SHP77 (cell line): ENCODE measurements at regions not wholly inside any gene's neighbourhood (a gene's known extent, or its start where the extent isn't known, plus 50 kb on each side); places are given as distances from the start of the nearest gene placed in this dataset.

Source experiments
- DNase-seq, 2 experiments: peaks; one replicate each; lab custom pipeline; 2025; lab: John Stamatoyannopoulos, UW

DNA sequence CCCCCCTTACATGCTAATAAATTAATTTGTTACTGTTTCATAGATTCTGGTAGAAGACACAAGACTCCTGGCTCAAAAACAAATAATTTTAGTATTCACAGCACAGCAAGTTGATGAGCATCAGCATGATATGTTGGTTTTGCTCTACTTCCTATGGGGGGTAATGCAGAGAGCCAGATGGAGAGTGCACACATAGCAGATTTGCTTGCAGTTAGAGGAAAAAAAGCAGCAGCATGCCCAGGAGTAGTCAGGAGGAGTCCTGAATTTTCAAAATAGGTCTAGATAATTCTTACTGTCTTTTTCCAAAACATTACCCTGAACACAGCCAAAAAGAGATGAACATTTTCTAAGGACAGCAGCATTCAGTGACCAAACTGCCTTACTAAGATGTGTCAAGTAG, 261.3 kb downstream of the COX7C start:
- no peak for DNase-seq

DNA sequence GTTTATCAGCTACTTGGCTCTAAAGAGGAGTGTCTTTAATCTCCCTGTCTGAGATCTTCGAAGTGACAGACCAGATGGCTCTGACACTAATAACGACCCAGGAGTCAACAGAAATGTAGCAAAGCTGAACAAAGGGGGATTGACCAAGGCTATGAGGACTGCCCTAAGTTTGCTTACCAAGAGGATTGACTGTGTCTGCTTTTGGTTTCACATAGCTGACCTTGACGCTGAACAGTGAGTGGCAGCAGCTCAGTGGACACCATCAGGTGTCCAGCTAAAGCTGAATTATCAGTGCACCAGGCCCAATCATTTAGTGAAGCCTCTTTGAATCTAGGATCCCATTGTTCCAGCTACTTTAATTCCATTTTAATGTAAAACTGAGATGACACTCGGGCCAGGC, 262.6 kb downstream of the COX7C start:
- DNase-seq = no peak

DNA sequence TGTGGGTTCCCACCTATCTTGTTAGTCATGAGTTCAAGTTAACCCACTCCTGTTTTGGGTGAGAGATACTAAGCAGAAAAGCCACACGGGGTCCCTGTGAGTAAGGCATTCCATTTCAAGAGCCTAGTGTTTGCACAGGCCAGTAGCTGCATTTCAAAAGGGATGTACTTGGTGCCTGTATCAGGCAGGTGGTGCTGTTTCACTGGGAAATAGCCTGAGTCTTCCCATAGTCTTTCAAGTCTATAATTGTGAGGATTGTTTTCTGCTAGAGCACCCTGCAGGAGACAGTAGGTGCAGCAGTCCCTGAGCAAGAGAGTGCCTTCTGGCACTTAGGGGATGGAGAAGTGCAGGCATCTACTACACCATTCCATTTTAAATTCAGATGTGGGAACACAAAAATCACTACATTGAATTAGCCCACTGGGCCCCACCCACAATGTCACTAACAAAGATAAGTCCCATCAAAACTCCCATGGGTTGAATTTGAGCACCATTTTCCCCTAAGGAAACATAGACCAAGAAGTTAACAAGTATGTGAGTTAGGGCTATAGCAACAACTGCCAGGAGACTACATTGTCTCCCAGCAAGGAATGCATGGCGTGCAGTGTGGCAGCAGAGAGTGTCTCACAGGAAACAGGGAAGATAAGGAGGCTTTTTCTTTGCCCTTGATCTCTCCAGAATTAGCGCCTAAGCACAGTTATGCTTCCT, 263.2 kb downstream of the COX7C start:
- peak; percentile 56 to 73 for DNase-seq

DNA sequence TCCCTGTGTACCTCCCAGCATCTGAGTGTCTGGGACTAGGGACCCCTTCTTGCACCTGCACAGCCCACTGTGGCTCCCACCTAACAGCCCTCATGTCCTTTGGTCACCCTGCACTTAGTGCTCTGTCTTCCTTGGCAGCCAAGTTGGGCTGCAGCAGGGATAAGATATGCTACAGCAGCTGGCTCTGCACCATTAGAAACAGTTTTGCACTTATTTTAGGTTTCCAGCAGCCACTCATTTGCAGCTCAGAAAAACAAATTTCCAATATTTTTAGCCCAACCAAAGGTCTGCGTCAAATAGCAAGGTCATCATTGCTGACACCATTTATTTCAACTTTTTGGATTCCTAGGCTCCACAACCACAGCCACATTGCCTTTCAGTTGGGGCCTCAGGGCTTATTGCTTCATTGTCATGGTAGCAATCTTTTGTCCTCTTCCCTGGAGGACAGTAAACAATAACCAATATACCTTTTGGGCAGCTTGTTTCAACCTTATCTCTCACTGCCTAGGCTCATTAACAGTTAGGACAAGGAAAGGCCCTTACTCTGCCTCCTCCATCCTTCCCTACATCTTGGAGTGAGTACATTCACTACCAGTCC, 263.9 kb downstream of the COX7C start:
- DNase-seq = no peak

DNA sequence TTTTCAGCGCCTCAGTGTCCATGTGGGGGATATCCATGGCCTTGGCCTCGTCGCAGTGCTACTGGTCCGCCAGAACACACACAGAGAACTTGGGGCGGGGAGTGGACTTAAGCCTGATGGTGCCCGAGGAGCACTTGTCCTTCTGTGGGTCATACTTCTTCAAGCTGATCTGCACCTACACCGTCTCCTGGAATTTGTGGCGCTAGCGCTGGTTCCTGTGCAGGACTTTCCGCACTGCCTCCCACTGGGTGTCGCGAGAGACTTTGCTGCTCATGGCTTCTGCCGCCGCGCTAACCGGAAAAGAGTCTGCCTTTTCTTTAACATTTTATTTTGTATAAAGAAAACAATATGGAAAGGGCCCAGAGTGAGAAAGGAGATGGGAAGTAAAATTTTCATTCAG, 266.9 kb downstream of the COX7C start:
- no peak for DNase-seq

DNA sequence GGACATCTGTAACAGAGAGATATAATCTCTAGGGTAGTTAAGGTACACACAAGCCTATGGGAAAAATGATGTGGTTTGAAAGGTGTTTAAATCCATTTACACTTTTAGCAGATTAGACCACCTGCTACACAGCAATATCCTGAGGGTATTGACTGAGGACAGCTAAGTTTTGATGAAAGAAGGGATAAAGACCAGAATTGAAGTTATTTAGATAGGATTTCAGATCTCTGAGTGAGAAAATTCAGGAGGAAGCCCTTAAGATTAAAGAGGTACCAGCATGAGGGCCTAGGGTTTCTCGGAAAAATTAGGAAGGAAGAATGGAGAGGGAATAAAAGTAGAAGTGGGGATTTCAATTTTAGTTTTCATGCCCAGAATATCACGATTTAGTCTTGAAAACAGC, 267.3 kb downstream of the COX7C start:
- no peak for DNase-seq

DNA sequence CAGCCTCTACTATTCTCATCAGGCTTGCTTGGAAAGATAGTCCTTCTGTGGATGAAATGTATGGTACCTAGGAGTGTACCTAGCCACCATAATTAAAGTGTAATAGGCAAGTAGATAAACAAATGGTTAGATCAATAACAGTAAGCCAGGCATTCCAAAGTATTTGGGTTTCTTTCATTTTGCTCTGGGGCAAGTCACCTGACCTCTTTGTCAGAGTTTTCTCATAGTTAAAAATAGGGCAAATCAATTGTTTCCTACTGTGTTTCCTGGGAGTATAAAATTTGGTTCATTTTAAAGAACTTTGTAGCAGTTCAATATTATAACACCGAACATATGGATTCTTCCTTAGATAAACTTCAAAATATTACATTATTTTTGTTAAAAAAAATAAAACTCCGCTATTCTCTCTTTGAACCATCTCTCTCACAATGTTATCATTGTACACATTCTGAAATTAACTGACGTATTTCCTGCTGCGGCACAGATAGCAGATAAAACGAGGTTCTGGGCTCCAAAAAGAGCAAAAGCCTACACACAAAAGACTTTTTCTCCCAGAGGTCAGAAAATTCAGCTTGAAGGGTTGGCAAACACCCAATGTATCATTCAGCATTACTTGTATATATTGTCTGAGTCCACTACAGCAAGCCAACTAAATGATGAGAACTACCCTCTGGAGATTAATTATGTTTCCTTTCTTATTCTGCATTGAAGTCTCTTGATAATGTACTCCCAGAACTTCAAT, 267.9 kb downstream of the COX7C start:
- no peak for DNase-seq

DNA sequence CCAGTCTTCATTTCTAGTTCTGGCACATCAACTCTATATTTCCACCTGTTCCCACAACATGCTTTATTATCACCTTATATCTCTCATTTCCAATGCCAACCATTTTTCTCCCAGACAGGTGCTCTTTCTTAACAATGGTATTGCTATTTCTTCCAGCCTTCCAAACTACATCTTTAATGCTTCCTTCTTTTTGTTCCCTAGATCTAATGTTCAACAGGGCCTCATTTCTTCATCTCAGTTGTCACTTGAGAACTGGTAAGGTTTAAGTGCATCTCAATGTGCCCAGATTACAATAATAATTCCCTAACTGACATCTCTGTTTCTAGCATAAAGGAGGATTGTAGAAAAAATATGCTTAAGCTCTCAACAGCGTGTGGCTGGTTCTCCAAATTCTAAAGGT, 272.6 kb downstream of the COX7C start:
- no peak for DNase-seq

DNA sequence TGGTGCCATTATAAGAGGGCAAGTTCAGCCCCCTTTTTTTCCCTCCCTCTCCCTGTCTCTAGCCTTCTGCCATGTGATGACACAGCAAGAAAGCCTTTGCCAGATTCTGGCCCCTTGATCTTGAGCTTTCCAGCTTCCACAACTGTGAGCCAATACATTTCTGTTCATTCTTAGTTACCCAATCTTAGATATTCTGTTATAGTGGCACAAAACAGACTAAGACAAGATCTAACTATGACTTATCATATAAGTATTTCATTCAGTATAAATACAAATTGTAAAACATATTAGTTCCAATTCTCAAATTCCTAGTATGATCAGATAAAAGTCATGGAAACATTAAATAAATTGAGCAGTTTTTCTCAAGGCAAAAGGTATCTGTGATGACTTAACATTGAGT, 276.3 kb downstream of the COX7C start:
- DNase-seq = no peak

DNA sequence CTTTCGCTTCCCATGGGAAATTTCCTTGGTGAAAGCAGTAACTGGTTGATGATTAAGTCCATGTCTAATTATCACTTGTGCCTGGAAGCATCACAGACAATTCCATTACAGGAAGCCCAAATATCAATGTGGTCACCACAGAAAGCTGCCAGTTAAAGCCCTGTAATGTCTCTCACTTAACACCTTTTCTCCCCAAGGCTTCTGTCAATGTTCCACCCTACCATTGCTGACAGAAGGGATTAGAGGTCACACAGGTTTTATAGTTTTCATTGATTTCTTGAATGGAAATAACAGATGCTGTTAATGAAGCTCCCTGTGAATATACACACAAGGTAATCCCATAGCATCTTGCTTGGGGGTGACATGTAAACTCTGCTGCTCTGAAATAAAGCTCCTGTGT, 279.2 kb downstream of the COX7C start:
- DNase-seq = no peak

DNA sequence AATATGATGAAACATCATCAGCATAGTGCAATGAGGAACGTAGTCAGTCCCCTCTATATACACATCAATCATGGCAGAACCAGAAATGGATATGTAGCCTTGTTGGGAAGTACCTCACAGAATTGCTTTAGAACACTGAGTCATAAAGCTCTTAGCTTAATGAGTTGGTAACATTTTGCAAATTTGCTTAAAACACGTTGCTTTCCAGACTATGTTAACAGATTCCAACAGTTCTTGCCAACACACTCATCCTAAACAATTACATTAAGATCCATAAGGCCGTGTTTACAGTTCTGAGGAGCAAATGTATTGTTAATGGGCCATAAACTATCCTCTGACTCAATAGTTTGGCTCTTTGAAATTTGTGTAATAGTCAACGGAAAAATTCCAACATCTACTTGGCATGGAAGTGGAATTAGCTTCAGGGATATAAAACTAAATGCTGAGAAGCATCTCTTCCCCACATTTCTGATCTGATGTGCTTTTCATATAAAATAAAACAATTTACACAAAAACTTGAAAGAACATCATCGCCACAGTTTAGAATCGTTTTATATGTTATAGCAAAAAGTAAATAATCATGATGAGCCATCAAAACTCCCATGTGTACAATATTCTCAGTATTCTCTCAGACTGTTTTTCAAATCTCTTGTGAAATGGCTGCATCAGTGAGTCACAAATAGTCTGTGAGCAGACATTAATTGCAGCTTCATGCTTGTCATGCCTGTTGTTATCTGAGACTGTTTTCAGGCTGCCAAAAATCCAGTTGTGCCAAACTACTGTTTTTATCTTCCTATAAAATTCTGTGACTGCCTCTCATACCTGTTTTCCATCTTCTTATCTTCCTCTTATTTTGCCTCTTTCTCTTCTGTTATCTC, 291.9 kb downstream of the COX7C start:
- no peak for DNase-seq

DNA sequence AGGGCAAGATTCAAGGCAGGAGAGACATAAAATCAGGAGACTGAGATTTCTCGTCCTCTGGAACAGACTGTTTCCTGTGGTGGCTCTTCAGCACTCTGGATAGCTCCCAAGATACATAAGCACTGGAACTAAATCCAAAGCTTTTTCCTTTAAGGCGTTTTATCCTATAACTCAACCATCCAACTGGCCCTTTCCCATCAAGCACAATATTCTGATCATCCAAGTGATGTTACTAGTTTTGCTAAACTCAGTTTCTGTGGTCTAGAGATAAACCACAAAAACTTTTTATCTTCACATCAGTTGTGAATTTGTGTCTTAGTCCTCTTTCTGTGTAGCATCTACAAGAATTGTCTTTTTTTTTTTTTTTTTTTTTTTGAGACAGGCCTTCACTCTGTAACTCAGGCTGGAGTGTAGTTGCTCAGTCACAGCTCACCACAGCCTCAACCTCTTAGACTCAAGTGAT, 299.4 kb downstream of the COX7C start:
- DNase-seq = no peak

DNA sequence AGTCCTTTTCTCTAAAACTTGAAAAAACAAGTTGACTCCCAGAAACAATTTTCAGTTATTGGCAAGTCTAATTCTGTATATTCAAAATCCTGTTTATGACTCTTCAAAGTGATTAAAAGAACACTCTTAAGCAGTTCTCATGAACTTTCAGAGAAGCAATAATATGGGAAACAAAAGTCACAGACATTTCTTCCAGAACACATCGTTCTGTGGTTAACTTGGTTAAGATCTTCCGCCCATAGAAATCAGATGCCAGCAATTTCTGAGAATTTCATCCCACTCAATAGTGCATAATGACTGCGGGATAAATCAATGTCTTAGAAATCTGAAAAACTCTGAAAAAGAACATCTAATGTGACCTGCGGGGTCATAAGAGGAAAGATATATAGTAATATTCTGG, 300.5 kb downstream of the COX7C start:
- DNase-seq = no peak

DNA sequence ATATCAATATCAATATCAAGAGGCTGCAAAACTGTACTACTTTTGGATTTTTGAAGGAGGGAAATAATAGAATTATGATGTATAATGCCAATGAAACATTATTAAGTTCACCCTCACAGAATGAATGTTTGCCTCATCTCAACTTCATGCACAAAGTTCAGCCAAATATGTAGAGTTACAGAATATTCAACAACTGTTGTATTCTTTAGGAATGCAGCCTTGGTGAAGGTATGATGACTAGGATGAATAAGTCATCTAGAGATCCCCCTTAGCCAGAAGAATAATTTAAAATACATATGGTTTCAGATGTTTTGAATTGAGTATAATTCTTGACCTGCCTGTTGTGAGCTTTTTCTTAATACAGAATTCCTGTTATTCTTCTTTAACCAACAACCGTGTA, 308.3 kb downstream of the COX7C start:
- no peak for DNase-seq

DNA sequence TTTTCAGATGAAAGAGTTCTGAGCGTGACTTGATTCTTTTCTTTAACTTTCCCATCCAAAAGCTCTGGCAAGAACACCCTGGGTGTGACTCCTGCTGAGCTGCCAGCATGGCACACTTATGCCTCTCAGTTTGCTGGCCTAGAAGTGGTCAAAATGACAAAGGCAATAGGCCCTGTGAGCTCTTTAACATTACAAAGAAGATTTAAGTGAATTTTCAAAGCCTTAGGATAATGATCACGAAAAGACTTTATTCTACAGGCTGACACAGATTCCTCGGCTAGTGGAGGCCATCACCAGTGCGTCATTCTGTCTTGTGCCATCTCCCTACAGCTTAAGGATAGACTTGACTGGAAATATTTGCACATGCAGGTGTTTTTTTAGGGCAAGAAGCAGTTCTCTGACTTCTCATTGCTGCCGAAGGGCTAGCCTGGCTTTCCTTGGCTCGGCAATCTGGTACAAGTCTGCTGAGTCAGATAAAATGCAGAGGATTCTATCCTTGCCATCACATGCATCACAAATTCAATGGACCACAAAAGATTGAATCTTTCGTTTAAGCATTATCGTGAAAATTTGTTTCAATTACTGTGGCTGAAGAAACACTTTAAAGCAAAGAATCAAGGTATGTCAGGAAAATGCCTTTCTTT, 311.5 kb downstream of the COX7C start:
- DNase-seq = no peak

DNA sequence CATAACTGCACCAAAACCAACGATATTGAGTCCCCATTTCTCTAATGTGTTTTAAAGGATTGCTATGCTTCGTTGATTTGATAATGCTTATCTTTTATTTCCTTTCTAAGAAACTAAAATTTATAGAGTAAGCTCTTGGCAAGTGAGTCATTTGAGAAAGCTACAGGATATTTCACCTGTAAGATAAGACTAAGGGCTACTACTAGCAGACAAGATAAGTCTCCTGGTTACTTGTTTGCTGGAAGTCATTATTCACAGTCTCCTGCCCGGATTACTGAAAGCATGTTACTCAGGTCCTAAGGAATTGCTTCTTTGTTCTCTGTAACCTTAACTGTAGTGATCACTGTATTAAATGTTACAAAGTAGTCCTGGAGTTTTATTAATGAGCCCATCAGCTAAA, 315.9 kb upstream of the RASA1 start:
- DNase-seq = no peak

DNA sequence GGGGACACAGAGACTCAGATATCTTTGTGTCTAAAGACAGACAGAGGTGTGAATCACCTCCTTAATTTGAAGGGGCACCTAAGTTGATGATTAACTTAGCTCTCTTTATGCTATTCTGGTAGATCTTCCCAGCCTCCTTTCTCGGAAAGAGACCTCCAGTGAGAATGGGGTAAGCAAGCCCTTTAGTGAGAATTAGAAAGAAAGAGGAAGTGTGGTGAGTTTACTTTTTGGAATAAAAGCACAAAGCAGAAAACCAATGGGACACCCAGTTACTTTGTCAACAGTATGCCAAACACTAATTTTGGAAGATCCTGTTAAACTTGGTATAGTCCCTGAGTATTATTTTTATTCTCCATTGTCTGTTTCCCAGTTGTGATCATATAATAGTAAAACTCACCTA, 302.8 kb upstream of the RASA1 start:
- DNase-seq = no peak

DNA sequence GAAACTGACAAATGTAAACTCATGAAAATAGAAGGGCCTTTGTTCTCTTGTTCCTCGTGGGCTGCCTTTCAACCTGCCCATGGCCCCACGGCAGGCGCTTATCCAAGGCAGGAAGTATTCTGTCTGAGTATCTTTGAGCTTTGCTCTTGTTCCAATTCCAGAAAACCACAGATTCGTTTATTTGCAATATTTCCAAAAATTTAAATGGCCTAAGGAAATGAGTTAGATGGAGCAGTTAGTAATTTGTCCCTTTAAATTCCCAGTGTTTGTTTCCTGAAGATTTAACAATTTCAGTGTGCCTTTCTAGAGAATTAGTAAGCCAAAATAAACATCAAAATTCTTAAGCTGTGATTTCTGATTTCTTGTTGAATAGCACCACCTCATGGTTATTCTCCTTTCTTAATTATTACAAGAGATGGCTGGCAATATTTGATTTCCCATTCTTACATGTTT, 299.4 kb upstream of the RASA1 start:
- peak in 1 of 2 experiments; percentile 1 for DNase-seq

DNA sequence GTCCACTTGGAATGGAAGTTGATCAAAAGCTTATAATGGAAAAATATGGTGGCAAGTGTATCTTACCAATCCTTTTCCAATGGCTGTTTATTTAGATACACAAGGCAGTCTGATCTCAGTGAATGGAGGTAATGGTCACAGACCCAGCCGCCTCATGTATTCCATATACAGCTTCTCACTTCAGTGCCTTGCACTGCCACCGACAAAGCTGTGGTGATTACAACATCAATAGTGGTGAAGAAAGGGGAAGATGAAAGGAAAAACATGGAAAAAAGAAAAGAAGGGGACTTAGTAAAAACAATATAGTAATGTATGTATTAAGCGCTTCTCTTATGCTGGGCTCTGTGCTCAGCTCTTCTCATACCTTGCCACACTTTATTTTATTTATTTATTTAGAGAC, 297.3 kb upstream of the RASA1 start:
- no peak for DNase-seq

DNA sequence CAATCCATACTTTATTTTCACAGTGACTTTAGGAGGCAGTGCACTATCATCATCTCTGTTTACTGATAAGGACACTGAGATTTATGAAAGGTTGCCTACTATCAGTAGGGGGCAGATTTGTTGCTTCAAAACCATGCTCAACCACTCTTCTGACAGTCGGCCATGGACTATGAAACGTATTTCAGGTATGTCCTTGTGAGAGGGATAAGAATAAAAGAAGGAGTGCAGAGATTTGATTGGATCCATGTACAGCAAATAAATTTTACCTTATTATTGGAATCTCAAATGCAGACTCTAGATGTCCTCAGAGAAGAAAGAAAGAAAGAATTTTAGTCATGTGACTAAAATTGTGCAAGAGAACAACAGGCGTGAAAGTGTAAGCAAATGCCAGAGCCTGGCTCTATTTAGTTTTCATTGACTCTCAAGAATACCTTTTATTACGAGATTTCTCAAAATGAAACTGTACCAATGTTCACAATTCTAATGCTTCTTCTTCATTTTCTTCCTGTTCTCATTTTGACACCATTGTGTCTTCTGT, 296.6 kb upstream of the RASA1 start:
- no peak for DNase-seq

DNA sequence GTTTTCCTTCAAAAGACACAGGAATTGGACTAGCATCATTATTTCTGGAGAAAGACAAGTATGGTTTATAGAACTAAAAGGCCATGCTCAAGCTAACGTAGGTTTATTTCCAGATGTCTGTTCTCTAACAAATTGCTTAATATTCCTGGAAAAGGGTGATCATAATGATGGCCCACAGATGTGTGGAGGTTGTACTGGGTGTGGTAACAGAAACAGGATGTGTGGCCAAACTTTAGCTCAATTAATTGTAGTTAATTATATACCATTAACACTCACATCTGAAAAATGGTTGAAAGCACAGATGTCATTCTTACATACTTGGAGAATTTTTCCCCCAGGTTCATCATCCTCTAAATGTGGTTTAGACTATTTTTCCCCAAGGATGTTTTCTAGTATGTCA, 292.7 kb upstream of the RASA1 start:
- DNase-seq = no peak
